ENCODE measurements at regions not wholly inside any gene's neighbourhood (a gene's known extent, or its start where the extent isn't known, plus 50 kb on each side); places are given as distances from the start of the nearest gene placed in this dataset.
"Not testable (repeated sequence)": the region's sequence is repeated elsewhere in the genome, so short reads cannot be mapped to it uniquely, and the experiment has no call there.

- not testable (repeated sequence) for ATAC-seq
Measured at GRCh38 chr9:41016699-41017098, 111.8 kb downstream of the FOXD4L6 start.

- ATAC-seq, result not testable (repeated sequence)
Measured at GRCh38 chr9:40999952-41000700, 128.4 kb downstream of the FOXD4L6 start.

DNA sequence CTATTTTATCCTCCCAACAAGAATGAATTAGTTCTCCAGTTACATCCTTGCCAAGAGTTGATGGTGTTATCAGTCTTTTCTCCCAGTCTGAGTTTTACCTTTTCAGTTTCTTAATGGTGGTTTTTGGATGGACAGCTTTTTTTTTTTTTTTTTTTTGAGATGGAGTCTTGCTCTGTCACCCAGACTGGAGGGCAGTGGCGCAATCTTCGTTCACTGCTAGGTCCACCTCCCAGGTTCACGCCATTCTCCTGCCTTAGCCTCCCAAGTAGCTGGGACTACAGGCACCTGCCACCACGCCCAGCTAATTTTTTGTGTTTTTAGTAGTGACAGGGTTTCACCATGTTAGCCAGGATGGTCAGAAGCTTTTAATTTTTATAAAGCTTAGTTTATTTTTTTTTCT is 133.0 kb downstream of the FOXD4L6 start:
- not testable (repeated sequence) for ATAC-seq

GRCh38 chr9:40993842-40994241 is 134.6 kb downstream of the FOXD4L6 start:
- not testable (repeated sequence) for ATAC-seq

DNA sequence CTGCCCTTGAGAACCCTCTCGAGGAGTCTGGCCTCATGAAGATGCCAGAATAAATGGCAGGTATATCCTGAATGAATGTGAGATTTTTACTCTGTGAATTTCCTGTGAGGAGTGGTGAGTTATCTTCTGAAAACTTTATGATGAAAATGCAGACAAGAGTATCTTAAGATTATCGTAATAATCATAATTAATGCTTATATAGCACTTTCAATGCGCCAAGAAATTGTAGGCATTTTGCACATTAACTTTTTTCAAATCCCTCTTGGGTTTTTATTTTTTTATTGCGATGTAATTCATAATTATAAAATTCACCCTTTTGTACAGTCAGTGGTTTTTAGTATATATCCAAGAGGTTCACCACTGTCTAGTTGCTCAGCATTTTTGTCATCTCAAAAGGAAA is 135.1 kb downstream of the FOXD4L6 start:
- not testable (repeated sequence) for ATAC-seq

DNA sequence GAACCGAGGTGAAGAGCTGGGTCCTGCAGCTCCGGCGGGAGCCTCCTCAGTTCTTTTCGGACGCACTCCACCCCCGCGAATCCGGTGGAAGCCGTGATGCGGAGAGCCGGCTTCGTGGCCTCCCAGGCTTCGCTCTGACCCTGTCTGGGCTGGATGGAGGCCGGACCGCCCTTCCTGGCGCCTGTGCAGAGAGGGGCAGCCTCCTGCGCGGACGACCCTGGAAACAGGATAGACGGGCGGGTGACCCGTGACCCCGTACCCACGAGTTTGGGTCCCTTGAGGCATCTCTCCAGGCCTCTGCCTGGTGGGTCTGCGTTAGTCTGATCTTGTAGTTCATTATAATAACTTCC is 136.0 kb downstream of the FOXD4L6 start:
- peak; percentile 0 to 1 for ATAC-seq

- ATAC-seq, result peak; percentile 99
Measured at GRCh38 chr9:40991741-40992471, 136.6 kb downstream of the FOXD4L6 start.

- not testable (repeated sequence) for ATAC-seq
Measured at GRCh38 chr9:40991100-40991740, 137.3 kb downstream of the FOXD4L6 start.

DNA sequence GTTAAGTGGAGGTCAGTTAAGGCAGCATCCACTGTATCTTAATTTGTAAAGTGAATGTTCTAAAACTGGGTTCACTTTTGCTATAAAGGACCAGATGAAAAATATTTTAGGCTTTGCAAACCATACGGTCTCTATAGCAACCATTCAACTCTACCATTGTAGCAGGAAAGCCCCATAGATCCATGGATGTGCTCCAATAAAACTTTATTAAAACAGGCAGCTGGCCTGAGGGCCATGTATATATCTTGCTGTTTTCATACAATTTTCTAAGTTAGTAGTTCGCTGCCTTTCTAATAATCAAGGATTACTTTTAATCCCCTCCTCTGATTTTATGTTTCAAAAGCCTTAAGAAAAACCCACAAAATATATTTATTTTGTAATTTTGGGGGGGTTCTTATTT is 142.1 kb downstream of the FOXD4L6 start:
- not testable (repeated sequence) for ATAC-seq

DNA sequence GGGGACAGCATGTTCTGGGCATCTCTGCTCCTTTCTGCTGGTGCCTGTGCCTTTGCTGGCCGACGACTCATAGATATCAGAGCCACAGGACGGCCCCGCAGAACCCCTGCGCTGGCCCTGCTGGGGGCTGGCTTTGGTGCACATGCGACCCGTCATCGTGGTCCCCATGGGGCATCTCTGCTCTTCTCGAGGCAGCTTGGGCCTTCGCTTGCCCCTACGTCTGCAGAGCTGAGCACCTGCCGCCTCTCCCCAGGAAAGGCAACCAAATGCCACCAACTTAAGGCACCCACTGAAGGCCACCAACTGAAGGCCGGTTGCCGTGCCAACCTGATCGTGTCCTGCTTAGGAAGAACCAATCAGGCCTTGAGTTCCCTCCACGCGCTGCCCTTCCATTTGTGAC is 153.1 kb downstream of the FOXD4L6 start:
- not testable (repeated sequence) for ATAC-seq

GRCh38 chr9:40974912-40975311 is 153.6 kb downstream of the FOXD4L6 start:
- not testable (repeated sequence) for ATAC-seq

DNA sequence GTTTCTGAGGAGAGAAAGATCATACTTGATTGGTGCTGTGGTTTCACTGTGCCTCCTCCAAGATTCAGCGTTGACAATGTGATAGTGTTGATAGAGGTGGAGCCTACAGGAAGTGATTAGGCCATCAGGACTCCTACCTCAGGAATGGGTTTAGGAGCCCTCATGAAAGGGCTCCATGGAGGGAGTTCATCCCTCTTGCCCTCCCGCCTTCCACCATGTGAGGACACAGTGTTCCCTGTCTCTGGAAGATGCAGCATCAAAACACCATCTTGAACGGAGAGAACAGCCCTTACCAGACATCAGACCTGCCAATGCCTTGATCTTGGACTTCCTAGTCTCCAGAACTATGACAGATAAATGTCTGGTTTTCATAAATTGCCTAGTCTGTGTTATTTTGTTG is 156.7 kb downstream of the FOXD4L6 start:
- not testable (repeated sequence) for ATAC-seq

- ATAC-seq, result not testable (repeated sequence)
Measured at GRCh38 chr9:40970340-40970739, 158.1 kb downstream of the FOXD4L6 start.

GRCh38 chr9:40962461-40962860 is 166.0 kb downstream of the FOXD4L6 start:
- not testable (repeated sequence) for ATAC-seq

DNA sequence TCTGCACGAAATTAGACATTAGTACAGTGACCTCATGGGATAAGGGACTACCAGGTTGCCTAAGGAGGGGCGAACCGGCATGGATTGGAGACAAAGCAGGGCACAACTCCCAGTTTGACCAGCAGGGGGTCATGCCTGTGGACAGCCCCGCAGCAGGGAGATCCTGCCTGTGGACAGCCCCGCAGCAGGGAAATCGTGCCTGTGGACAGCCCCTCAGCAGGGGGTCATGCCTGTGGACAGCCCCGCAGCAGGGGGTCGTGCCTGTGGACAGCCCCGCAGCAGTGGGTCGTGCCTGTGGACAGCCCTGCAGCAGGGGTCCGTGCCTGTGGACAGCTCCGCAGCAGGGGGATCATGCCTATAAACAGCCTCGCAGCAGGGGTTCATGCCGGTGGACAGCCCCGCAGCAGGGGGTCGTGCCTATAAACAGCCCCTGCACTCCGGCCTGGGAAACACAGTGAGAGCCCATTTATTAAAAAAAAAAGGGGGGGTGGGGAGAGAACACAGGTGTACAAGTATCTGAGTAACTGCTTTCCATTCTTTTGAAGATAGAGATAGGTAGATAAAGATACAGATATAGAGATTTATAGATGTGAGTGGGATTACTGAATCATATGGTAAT is 176.5 kb downstream of the FOXD4L6 start:
- ATAC-seq, result not testable (repeated sequence)

DNA sequence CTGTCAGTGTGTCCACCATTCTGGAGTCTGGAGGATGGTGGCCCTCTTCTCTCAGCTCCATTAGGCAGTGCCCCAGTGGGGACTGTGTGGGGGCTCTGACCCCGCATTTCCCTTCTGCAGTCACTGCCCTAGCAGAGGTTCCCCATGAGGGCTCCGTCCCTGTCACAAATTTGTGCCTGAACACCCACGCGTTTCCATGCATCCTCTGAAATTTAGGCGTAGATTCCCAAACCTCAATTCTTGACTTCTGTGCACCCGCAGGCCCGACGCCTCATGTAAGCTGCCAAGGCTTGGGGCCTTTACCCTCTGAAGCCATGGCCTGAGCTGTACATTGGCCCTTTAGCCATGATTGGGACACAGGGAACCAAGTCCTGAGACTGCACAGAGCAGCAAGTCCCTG is 182.3 kb downstream of the FOXD4L6 start:
- ATAC-seq, result not testable (repeated sequence)

DNA sequence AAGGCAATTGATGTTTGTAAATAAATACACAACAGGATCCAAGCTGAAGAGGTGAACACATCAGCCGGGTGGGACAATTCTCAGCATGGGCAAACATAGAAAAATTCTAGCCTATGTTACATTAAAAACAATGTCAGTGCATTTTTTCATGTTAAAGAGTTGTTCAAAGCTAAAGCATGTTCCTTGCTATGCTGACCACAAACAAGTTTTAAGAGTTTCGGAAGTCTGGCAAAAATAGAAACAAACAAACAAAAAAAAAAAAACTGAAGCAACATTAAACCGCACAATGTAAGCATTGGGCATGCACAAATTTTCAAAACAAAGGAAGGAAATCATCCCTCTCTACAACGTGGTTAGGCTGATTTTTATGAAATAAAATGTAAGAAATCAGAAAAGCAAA is 185.8 kb downstream of the FOXD4L6 start:
- ATAC-seq, result not testable (repeated sequence)

- not testable (repeated sequence) for ATAC-seq
Measured at GRCh38 chr9:40939888-40940209, 188.6 kb downstream of the FOXD4L6 start.

DNA sequence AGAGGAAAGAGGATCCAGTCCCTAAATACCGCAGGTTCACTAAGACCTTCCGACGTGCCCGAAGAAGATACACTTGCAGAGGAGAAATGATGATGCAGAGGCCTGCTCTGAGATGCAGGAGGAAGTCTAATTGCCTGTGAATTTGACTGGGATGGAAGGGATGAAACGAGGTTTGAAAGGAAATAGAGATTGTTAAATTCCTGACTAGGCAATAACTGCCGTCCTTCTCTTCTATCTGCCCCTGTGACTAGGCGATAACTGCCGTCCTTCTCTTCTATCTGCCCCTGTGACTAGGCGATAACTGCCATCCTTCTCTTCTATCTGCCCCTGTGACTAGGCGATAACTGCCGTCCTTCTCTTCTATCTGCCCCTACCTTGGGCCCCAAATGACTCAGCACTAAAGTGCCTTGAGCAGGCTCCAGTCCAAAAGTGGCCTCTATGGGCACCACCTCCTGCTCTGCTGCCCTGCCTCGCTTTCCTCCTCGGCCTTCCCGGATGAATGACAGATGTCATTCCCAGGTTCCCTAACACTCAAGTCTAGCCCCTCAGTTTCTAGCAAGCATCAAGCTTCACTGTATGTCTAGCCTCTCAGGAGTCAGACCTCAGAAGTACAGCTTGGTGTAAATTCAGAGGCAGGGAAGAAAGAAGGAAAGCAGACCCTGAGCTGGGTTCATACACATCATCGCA is 189.1 kb downstream of the FOXD4L6 start:
- not testable (repeated sequence) for ATAC-seq

DNA sequence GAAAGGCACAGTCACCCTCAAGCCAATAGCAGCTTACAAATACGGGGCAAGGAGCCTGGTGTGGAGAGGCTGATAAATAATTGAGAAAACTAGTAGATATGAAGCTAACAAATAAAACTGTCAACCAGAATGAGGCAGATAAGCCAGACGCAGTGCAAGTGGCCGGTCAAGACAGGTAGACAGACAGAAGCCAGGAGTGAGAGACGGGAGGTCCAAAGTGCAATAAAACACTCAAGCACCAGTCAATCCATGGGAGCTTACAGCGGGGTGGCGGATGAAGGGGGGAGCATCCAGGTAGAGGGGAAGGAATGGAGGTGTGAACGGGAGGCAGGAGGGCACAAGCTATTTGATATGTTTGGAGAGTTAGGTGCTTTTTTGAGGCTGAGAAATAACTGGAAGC is 193.1 kb downstream of the FOXD4L6 start:
- ATAC-seq, result no peak

GRCh38 chr9:40934480-40934879 is 194.0 kb downstream of the FOXD4L6 start:
- not testable (repeated sequence) for ATAC-seq

GRCh38 chr9:40930426-40930825 is 198.1 kb downstream of the FOXD4L6 start:
- not testable (repeated sequence) for ATAC-seq

DNA sequence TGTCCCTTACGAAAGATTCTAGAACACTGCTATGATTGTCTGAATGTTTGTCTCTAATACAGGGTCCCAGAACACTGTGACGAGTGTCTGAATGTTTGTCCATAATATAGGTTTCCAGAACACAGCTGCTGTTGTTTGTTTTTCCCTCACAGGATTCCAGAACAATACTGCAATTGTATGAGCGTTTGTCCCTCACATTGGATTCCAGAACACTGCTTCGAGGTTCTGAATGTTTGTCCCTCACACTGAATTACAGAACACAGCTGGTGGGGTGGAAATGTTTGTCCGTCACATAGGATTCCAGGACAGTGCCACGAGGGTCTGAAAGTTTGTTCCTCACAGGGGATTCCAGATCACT is 199.0 kb downstream of the FOXD4L6 start:
- not testable (repeated sequence) for ATAC-seq
